Uterus (tissue), 3 donors: ENCODE measurements at regions not wholly inside any gene's neighbourhood (a gene's known extent, or its start where the extent isn't known, plus 50 kb on each side); places are given as distances from the start of the nearest gene placed in this dataset.

ENCODE experiments used
- DNase-seq, 2 donors: peaks; one replicate each; pipeline ENCODE4 v3.0.0-alpha.2; 2019 to 2020
- H3K27ac ChIP-seq, 2 donors: fragments of 200-600 bp; sonication (generic); 1 replicate in 1 of 2; 2 replicates in 1 of 2; pipeline ENCODE4 v1.5.1; 2016 to 2018
- H3K27me3 ChIP-seq, 2 donors: fragments of 200-600 bp; sonication (generic); one replicate each; pipeline ENCODE4 v1.5.1; 2018 to 2019; ENCODE audit warnings: control low read depth in 1 of 2
- H3K36me3 ChIP-seq, 2 donors: fragments of 200-600 bp; sonication (generic); one replicate each; pipeline ENCODE4 v1.5.1; 2019; ENCODE audit warnings: control low read depth in 1 of 2
- H3K4me1 ChIP-seq, 2 donors: fragments of 200-600 bp; sonication (generic); one replicate each; pipeline ENCODE4 v1.5.1; 2018 to 2019; ENCODE audit warnings: control low read depth in 1 of 2
- H3K4me3 ChIP-seq, 2 donors: fragments of 200-600 bp; sonication (generic); 1 replicate in 1 of 2; 2 replicates in 1 of 2; pipeline ENCODE4 v1.5.1; 2018 to 2019; ENCODE audit warnings: mild to moderate bottlenecking in 1 of 2
- H3K9me3 ChIP-seq, 2 donors: fragments of 200-600 bp; sonication (generic); one replicate each; pipeline ENCODE4 v1.5.1; 2019; ENCODE audit warnings: control low read depth in 1 of 2
- POLR2A ChIP-seq, 2 donors: fragments of 450-650 bp; IDR thresholded peaks; one replicate each; pipeline ENCODE4 v1.6.1; 2016; ENCODE audit warnings: antibody characterized with exemption in 2 of 2, mild to moderate bottlenecking in 1 of 2, moderate library complexity in 1 of 2
- intact Hi-C: fragments of 100-400 bp; cut with DNase I; formaldehyde crosslinking; loops from one replicate; pipeline ENCODE4 v1.15.1; 2023; ENCODE audit warnings: low total_unique reads
- TF ChIP-seq, protein P1 (sequence below), 4 experiments: fragments of 200-600 bp in 2 of 4; fragments of 450-650 bp in 2 of 4; sonication (generic) in 2 of 4; IDR thresholded peaks; one replicate each; pipeline ENCODE4 v1.5.1; 2016 to 2019; ENCODE audit warnings: antibody characterized with exemption in 4 of 4, mild to moderate bottlenecking in 2 of 4, moderate library complexity in 1 of 4
- donor health status: DM: yes; HTN: yes; CAD: no.

DNA sequence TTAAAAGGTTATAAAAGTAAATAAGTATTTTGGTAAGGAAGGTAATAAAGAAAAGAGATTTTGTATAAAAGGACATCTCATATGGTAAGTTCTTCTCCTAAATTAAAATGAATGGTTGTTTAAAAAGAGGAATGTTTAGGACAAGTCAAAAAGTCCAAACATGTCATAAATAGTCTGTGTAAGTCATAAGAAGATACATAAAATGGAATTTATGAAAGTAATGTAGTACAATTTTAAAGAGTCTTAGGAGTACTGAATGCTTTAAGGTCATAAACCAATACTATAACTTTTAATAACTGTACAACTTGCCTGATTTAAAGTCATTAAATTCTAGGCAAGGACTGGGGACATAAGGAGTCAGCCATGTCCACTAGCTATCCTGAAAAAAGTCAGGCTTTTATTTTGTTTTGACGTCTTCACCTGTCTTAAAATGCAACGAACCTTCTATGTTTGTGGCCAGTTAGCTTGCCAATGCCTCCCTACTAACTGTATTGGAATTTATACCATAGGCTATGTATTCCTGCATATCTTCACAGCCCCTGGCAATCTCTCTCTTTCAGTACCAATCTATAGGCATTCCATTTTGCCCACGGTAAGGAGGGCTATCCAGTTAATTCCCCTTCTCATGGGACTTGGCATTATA is 312.3 kb upstream of the LRRTM4 start:
- no peak for DNase-seq
- intact Hi-C loops, result no loop called here
- H3K9me3 ChIP-seq, result no peaks in the 10 kb centered on the region
- no peaks in the 10 kb centered on the region for H3K36me3 ChIP-seq
- H3K4me1 ChIP-seq, result no peaks in the 10 kb centered on the region
- H3K4me3 ChIP-seq, result no peak overlapping the region
- no peak overlapping the region for H3K27ac ChIP-seq
- TF ChIP-seq POLR2A (IDR thresholded peaks at IDR 0.05), result no peak
- TF ChIP-seq, protein P1, sequence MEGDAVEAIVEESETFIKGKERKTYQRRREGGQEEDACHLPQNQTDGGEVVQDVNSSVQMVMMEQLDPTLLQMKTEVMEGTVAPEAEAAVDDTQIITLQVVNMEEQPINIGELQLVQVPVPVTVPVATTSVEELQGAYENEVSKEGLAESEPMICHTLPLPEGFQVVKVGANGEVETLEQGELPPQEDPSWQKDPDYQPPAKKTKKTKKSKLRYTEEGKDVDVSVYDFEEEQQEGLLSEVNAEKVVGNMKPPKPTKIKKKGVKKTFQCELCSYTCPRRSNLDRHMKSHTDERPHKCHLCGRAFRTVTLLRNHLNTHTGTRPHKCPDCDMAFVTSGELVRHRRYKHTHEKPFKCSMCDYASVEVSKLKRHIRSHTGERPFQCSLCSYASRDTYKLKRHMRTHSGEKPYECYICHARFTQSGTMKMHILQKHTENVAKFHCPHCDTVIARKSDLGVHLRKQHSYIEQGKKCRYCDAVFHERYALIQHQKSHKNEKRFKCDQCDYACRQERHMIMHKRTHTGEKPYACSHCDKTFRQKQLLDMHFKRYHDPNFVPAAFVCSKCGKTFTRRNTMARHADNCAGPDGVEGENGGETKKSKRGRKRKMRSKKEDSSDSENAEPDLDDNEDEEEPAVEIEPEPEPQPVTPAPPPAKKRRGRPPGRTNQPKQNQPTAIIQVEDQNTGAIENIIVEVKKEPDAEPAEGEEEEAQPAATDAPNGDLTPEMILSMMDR (IDR thresholded peaks at IDR 0.05), result no peak
- H3K27me3 ChIP-seq, result no peaks in the 10 kb centered on the region

DNA sequence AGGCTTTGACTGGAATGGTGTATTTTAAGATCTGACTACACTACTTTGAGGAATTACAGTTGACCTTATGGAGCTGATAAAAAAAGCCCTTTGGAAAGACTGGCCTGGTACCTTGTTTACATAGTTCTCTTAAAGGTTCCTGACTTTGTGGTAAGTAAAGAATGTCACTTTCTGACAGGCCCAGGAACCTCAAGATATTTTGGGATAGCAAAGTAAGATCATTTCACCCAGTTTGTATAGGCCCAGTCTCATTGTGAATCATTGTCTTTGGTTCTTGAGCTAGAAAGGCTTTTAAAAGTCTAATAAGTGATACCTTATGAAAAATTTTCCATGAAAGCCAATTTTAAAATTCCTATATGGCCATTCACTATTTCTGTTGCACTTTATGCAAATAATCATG is 316.3 kb upstream of the LRRTM4 start:
- DNase-seq, result no peak
- Histone ChIP-seq H3K4me3 (no peak overlapping the region), H3K9me3 (no peaks in the 10 kb centered on the region), H3K27me3 (no peaks in the 10 kb centered on the region), H3K4me1 (no peaks in the 10 kb centered on the region), H3K27ac (no peak overlapping the region), H3K36me3 (no peaks in the 10 kb centered on the region)
- intact Hi-C loops, result no loop called here
- TF ChIP-seq POLR2A (IDR thresholded peaks at IDR 0.05), result no peak
- TF ChIP-seq, protein P1 (IDR thresholded peaks at IDR 0.05), result no peak

- H3K27ac ChIP-seq, result no peak overlapping the region
- intact Hi-C loops, result no loop called here
- no peaks in the 10 kb centered on the region for H3K4me1 ChIP-seq
- no peaks in the 10 kb centered on the region for H3K36me3 ChIP-seq
- H3K27me3 ChIP-seq, result no peaks in the 10 kb centered on the region
- no peak overlapping the region for H3K4me3 ChIP-seq
- DNase-seq, result no peak
- TF ChIP-seq, protein P1 (IDR thresholded peaks at IDR 0.05), result no peak
- TF ChIP-seq POLR2A (IDR thresholded peaks at IDR 0.05), result no peak
- H3K9me3 ChIP-seq, result no peaks in the 10 kb centered on the region
These were observed 316.9 kb upstream of the LRRTM4 start for GRCh38 chr2:77839102-77839501.

DNA sequence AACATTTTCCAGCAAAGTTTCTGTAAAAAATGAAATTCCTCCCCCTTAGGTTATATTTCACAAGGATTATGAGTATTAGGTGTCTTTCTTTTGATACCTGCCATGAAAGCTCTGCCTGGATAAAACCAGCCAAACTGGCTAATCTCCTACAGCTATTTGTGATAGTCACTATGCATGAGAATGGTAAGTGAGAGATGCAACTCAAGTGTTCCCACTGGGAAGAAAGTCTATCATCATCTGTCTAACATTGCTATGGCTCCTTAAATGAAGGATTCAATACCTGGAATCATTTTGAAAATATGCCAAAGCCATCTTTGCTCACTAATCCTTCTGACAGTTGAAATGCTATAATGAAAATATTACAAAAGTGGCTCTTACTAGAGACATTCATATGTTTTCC is 339.9 kb upstream of the LRRTM4 start:
- Histone ChIP-seq H3K4me3 (no peak overlapping the region), H3K9me3 (no peaks in the 10 kb centered on the region), H3K36me3 (no peaks in the 10 kb centered on the region), H3K4me1 (no peaks in the 10 kb centered on the region), H3K27me3 (no peaks in the 10 kb centered on the region), H3K27ac (no peak overlapping the region)
- TF ChIP-seq POLR2A (IDR thresholded peaks at IDR 0.05), result no peak
- TF ChIP-seq, protein P1 (IDR thresholded peaks at IDR 0.05), result no peak
- intact Hi-C loops, result no loop called here
- no peak for DNase-seq

GRCh38 chr2:77864426-77864825 is 342.2 kb upstream of the LRRTM4 start:
- H3K4me1 ChIP-seq, result no peaks in the 10 kb centered on the region
- intact Hi-C loops, result no loop called here
- no peaks in the 10 kb centered on the region for H3K36me3 ChIP-seq
- no peak overlapping the region for H3K27ac ChIP-seq
- H3K9me3 ChIP-seq, result no peaks in the 10 kb centered on the region
- no peak for DNase-seq
- no peak overlapping the region for H3K4me3 ChIP-seq
- H3K27me3 ChIP-seq, result no peaks in the 10 kb centered on the region
- TF ChIP-seq, protein P1 (IDR thresholded peaks at IDR 0.05), result no peak
- no peak for TF ChIP-seq POLR2A (IDR thresholded peaks at IDR 0.05)
